ENCODE measurements at regions not wholly inside any gene's neighbourhood (a gene's known extent, or its start where the extent isn't known, plus 50 kb on each side); places are given as distances from the start of the nearest gene placed in this dataset.

DNA sequence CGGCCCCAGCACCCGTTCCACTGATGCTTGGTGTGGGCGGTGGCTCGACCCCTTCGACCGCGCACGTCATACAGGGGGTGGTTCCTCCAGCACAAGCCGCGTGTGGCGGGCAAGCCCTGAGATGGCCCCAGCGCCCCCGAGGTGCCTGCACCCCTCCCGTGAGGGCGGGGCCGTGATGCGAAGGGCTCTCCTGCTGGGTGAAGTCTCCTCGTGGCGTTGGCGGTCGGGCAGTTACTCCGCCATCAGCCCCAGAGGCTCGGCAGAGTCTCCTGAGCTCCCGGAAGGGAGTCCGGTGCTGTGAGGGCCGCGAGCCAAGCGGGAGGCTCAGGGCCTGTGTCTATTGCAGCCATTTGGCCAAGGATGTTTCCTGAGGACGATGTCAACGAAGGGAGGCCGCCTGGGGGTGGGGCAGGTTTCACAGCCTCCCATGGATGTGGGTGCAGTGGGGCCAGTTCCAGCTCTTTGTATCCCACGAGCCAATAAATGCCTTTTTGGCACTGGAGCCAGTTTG is 78.1 kb upstream of the GALNT9 start:
- DNase-seq (ENCODE audit: low spot score), result no peak

DNA sequence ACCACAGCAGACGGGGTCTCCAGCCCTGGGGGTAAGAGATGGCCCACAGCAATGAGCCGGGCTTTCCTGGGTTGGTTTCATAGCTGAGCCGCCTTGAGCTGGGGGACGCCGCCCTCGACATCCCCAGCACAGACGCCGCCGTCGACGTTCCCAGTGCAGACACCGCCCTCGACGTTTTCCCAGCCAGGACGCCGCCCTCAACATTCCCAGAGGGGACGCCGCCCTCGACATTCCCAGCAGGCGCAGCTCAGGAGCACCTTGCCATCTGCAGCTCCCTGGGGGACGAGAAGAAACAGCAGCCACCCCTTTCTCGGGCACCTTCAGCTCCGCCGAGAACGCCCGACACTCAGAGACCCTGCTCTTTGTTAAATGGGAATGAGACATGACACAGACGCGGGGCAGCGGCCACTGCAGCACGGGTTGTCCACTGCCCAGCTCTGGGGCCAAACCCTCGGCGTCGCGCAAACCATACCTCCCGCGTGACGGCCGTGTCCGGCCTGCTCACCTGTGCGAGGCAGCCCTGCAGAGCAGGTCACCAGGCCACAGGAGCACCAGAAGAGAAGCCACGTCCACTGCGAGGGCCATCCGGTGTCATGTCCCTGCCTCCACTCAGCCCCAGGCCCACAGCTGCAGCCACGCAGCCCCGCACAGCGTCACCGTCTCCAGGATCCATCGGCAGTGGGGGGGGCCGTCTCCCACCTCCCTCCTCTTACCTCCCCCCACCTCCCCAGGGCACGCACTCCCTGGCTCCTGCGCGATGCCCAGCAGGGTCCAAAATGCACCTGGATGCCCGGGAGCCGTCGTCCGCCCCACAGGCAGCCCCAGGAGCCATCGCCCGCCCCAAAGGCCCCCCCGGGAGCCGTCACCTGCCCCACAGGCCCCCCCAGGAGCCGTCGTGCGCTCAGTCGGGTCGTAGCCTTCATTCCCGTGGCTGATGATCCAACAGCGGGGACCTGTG is 77.4 kb upstream of the GALNT9 start:
- DNase-seq (ENCODE audit: low spot score), result no peak

DNA sequence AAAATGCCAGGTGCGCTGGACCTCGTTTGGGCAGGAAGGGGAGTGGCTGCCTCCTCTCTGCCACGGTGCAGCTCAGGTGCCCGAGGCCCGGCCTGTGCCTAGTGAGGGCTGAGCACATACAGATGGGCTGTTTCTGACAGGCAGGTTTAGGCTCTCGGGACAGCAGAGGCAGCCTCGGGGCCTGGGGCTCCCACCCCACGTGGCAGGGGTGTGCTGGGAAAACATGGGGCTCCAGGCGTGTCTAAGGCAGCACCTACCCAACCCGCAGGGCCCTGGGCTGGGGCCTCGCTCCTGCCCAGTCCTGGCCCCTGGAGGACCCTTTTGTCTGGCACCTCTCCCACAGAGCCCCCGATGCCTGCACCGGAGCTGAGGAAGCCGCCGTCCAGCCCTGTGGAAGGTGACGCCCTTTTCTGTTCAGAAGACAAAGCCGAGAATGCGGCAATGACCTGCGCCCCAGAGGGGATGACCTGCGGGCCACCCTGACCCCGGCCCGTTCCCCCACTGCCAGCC is 76.4 kb upstream of the GALNT9 start:
- DNase-seq (ENCODE audit: low spot score), result no peak

DNA sequence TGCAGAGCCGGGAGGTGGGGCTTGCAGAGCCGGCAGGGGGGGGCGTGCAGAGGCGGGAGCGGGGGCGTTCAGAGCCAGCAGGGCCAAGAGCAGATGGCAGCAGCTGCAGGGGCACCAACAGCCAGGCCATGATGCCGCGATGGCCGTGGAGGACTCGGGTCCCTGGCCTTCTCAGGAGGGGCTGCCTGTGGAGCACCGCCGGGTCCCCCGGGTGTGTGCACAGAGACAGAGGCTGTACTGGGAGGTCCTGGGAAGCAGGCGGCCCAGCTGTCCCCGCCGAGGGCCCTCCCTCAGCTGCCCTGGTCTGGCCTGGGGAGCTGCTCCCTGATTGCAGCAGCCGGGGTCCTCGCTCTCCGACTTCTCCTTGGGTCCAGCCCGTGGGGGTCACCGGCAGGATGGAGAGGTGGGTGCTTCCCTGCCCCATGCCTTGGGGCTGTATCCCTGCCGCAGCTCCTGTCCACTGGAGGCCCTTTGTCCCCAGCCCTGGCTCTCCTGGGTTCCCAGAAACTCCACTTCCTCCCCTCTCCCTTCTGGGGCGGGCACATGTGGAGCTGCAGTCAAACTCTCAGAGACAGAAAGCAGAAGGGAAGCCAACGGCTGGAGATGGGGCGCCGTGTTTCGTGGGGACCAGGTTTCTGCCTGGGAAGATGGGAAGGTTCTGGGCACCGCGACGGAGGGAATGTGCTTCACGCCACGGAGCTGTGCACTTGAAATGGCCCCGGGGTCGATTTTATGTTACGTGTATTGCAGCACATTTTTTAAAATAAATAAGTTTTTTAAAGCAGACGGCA is 75.8 kb upstream of the GALNT9 start:
- DNase-seq (ENCODE audit: low spot score), result no peak

DNA sequence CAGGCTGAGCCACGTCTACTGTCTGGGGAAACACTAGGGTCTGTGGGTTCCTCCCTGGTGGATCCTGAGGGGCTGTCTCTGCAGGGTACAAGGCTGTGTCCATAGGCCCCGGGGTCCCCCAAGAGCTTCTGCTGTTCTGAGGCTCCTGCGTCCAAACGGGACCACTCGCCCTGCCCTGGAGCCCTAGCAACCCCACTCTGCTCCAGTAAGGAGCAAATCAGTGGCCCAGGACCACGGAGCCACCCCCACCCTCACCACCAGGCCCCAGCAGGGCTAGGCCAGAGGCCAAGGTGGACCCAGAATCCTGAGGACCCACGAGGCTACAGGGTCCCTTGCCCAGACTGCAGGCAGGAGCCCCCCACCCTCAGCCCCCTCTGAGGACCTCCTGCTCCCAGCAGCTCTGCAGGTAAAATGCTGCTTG is 75.1 kb upstream of the GALNT9 start:
- no peak for DNase-seq (ENCODE audit: low spot score)

DNA sequence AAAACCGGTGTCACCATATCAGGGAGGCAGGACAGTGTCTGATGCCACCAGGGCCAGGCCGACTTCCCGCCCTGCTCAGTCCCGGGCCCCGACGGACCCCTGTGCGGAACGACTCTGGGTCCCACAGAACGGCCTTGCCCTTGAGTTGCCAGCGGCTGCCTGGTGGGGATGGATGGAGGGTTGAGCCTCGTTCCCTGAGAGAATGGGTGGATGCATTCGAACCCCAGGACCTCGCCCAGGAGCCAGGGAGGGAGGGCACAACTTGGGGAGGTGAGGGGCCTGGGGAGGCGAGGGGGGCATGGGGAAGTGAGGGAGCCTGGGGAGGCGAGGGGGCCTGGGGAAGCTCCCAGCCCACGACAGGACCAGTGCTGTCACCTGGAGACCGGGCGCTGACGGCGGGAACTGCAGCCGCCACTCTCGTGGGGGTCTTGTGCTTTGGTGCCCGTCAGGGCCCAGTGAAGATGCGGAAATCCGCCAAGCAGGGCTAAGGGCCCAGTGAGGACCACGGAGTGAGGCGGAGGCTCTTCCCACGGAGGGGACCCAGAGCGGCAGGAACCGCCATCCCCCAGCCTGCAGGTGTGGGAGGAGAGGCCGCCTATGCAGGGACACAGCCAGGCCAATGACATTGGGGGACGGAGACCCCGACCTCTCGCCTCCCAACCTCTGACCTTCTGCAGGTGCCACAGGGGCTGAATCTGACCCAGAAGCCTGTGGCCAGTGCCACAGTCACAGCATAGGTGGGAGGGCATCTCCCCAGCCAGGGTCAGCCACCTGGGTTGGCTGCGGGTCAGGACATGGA is 74.4 kb upstream of the GALNT9 start:
- no peak for DNase-seq (ENCODE audit: low spot score)

DNA sequence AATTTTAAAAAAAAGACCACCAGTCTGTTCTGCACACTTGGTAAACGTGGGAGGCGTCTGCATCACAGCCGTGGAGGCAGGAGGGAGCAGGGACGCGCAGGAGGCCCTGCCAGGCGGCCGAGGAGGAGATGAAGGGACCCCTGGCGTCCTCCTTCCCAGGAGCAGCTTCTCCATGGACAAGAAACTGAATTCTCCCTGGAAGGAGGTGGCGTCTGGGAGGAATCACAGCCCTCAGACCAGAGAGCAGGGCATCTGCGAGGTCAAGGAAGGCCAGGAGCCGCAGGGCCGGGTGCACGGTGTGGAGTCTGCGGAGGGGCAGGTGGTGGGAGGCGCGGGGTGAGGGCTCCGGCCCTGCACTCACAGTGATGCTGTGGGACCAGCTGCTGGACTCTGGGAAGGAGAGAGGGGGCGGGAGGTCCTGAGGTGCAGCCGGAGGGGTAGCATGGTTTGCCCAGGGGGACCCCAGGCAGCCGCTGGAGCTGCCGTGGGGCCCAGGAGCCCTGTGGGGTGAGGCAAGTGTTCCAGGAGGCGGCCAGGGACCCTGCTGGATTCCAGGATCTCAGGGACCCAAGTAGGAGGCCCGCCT is 73.5 kb upstream of the GALNT9 start:
- DNase-seq (ENCODE audit: low spot score), result no peak

DNA sequence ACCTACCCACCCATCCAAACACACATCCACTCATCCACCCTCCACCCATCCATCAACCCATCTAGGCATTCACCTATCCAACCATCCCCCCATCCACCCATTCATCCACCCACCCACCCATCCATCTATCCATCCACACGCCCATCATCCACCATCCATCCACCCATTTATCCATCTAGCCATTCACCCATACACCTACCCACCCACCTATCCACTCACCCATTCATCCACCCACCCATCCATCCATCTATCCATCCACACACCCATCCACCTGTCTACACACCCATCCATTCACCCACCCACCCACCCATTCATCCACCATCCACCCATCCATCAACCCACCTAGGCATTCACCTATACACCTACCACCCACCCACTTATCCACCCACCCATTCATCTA is 72.6 kb upstream of the GALNT9 start:
- DNase-seq (ENCODE audit: low spot score), result no peak

DNA sequence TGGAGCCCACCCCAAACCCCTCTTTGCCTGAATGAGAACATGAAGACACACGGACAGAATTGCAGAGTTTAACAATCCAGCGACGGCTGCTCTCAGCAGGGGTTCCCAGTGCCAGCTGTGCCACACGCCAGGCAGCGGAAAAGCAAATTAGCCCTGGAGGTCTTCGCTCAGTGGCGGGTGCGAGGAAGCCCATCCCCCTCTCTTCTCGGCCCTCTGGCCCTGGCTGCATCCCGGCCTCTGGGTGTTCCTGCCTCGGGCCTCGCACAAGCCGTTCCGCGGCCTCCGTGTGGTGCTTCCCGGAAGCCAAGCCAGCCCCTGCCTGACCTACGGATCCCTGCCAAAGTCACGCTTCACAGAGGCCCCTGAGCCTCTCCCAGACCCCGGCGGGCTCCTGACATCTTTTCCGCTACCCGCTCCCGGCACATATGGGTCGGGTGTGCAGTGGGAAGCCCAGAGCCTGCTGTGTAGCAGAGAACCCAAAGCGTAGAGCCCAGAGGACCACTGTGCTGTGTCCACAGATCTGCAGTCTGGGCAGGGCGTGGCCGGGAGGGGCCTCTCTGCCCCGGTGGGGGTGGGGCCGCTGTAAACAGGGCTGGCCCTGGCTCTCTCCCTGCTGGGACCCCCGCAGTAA is 70.7 kb upstream of the GALNT9 start:
- no peak for DNase-seq (ENCODE audit: low spot score)

DNA sequence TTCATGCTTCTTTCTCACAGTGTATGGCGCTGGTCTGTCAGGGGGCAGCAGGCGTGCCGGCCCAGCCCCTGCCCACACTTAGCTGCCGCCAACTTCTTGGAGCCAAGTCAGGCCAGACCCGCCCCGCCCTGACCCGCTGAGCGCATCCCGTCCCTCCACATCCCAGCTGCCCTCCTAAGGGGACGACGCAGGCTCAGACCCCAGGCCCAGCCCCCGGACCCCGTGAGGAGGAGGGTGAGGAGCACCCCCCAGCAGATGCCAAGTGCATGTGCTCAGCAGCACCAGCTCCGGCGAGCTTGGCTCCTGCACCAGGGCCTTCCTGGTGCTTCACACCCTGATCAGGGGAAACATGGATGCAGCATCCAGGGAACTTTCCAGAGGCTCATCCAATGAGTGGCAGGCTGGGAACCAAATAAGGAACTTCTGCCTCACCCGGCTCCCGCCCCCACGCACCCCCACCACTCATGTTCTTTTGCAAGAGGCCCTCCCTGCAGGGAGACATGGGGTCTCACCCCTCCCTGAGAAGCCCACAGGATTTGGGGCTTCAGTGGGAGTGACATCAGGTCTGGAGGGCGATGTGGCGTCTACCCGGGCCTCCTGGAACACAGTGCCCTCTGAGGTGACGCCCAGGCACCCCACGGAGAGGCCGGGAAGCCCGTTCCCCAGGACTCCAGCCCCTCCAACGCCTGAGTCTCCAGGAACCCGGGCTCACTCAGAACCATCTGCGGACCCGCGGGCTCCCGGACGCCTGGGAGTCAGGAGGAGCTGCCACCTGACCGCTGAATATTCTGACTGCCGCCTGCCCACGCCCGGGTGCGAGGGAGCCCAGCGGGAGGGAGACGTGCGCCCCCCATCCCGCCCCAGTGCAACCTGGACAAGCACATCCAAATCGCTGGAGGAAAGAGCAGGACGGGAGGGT is 70.0 kb upstream of the GALNT9 start:
- no peak for DNase-seq (ENCODE audit: low spot score)

DNA sequence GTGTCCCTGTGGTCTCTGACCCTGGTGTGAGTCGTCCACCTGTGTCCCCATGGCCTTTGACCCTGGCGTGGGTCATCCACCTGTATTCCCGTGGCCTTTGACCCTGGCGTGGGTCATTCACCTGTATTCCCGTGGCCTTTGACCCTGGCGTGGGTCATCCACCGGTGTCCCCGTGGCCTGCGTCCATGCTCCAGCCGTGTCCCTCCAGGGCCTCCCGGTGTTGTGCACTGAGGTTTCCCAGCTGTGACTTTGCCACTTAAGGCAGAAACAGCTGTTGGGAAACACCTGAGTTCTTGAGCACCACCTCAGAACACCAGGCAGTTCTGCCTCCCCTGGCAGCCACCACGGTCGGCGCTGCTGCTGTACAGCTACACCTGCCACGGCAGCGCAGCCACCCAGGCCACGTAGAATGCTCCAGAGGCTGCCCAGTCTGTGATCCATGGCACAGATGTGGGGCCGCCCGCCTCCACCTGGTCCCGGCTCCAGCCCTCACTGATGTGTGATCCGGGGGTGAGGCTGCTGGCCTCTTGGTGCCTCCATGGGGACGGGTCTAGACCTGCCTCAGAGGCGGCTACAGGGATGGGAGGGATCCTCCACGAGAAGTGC is 69.1 kb upstream of the GALNT9 start:
- DNase-seq (ENCODE audit: low spot score), result no peak

DNA sequence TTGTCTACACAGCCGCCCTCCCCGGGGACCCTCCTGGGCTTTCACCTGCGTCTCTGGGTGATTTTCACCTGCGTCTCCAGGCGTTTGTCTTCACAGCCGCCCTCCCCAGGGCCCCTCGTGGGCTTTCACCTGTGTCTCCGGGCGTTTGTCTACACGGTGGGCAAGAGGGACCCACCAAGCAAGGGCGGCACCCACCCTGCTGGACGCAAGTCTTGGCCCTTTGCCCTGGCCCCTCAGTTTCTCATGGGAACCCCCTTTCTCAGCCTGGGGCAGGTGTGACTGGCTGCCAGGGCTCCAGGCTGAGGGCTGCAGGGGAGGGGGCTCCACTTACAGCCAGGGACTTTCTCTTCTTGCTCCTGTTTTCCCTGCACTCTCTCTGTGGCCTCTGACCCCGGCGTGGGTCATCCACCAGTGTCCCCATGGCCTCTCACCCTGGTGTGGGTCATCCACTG is 68.6 kb upstream of the GALNT9 start:
- DNase-seq (ENCODE audit: low spot score), result no peak

DNA sequence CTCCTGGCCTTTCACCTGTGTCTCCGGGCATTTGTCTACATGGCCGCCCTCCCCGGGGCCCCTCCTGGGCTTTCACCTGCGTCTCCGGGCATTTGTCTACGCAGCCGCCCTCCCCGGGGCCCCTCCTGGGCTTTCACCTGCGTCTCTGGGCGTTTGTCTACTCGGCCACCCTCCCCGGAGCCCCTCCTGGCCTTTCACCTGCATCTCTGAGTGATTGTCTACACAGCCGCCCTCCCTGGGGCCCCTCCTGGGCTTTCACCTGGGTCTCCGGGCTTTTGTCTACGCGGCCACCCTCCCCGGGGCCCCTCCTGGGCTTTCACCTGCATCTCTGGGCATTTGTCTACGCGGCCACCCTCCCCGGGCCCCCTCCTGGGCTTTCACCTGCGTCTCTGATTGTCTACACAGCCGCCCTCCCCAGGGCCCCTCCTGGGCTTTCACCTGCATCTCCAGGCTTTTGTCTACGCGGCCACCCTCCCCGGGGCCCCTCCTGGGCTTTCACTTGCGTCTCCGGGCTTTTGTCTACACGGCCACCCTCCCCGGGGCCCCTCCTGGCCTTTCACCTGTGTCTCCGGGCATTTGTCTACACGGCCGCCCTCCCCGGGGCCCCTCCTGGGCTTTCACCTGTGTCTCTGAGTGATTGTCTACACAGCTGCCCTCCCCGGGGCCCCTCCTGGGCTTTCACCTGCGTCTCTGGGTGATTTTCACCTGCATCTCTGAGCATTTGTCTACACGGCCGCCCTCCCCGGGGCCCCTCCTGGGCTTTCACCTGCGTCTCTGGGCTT is 68.0 kb upstream of the GALNT9 start:
- no peak for DNase-seq (ENCODE audit: low spot score)

DNA sequence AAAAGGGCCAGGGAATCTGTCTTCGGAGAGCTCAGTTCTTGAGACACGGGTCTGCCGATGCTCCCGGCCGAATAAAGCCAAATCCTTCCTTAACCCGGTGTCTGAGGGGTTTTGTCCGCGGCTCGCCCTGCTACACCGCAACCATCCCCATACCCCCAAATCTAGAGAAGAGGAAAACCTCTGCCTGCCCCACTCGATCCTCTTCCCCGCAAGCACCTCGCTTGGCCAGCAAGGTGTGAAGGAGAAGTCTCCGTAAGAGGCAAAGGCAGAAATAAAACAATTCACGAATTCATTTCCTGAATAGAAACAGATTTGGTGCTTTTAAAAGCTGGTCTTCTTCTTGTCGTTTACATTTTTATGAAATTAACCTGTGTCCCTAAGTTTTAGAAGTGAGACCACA is 67.3 kb upstream of the GALNT9 start:
- no peak for DNase-seq (ENCODE audit: low spot score)

DNA sequence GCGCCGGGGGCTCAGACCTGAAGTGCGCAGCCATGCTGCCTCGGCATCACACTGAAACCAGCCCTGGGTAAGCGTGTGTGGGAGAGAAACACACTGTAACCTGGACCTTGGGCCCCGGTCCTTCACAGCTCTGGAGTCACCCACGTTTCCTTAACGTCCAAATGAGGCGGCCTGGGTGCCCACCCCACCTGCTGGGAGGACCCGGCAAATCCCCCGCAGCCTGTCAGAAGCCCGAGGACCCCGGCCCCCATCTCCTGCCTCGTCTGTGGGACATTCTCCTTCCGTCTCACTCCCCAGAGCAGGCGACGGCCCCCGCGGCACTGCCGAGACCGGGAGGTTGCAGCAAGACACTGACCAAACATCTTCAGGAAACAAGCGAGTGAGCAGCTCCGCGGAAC is 66.5 kb upstream of the GALNT9 start:
- DNase-seq (ENCODE audit: low spot score), result no peak

DNA sequence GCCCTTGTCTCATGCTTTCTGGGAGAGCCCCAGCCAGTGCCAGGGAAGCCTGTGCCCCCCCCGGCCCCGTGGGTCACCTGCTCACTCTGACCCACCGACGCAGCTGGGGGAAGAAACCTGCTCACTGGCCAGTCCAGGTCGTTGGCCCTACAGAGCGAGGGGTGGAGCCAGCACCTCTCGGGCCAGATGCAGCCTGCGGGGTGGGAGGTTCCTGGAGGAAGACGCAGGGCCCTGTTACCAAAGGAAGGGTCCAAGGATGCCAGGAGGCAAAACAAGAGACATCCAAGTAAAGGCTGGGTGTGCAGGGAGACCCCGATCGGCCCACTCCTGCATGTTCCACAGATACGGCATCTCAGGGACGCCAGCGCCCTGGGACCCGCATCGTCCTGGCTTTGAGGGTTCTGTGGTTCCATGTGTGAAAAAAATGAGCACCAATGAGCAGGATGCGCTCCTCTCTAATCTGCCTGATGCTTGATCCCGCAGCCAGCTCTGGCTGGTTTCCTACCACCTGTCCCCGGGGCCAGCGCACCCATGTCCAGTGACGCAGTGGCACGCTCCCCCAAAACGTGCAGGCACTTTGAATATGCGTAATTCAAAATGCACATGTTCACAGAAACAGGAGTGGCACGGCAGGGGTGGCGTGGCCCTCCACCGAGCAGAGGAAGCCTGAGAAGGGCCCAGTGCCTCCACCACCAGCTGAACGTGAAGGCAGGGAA is 66.0 kb upstream of the GALNT9 start:
- no peak for DNase-seq (ENCODE audit: low spot score)

DNA sequence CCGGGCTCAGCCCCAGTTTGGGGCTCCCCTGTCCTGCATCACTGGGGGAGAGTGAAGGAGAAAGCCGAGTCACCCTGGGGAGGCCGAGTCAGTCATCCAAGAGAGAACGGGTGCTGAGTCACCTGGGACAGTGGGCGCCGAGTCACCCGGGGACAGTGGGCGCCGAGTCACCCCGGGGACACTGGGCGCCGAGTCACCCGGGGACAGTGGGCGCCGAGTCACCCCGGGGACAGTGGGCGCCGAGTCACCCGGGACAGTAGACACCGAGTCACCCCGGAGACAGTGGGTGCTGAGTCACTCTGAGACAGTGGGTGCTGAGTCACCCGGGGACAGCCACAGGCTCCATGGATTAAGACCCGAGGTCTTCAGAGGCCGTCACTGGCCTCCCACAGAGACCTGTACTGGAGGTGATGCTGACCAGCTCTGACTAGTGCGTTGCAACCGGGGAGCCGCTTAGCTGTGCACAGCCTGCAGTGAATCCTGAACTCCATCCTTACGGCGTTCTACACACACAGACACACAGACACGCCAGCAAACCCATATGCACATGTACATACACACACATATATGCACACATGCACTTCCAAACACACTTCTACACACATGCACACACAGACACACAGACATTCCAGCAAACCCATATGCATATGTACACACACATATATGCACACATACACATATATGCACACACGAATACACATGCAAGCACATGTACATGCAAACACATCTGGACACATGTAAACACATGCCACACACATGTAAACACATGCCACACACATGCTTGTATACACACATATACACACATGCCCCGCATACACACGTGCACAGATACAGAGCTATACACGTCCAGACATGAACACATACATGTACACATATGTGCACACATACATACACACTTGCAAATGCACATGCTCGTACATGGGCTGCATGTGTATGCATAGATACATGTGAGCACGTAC is 64.9 kb upstream of the GALNT9 start:
- no peak for DNase-seq (ENCODE audit: low spot score)

All from AG08395 (cell line).